Stimulated activated CD4-positive, alpha-beta T cell treated with anti-CD3 and anti-CD28 coated beads, Interleukin-1b, Interleukin-23, amount 100 ng/mL, for 4 hours (primary cell): ENCODE measurements at regions not wholly inside any gene's neighbourhood (a gene's known extent, or its start where the extent isn't known, plus 50 kb on each side); places are given as distances from the start of the nearest gene placed in this dataset.
"Not testable (repeated sequence)": the region's sequence is repeated elsewhere in the genome, so short reads cannot be mapped to it uniquely, and the experiment has no call there.

Experiments used
- DNase-seq, 2 donors: peaks; one replicate each; pipeline ENCODE4 v3.0.0-alpha.2; 2020; ENCODE audit warnings: low read depth in 2 of 2

GRCh38 chr2:19100570-19100969, 257.9 kb downstream of the OSR1 start:
- no peak for DNase-seq

GRCh38 chr2:19099181-19099580, 259.2 kb downstream of the OSR1 start:
- DNase-seq = no peak

GRCh38 chr2:19098467-19099160, 259.8 kb downstream of the OSR1 start:
- DNase-seq = no peak

- DNase-seq = not testable (repeated sequence)
Observed at GRCh38 chr2:19089476-19089875, 268.9 kb downstream of the OSR1 start.

GRCh38 chr2:19086231-19086651, 272.2 kb downstream of the OSR1 start:
- DNase-seq = no peak

GRCh38 chr2:19078709-19079108, 279.7 kb downstream of the OSR1 start:
- DNase-seq = no peak

GRCh38 chr2:19073522-19073921, 284.9 kb downstream of the OSR1 start:
- DNase-seq = no peak

- no peak for DNase-seq
Observed at GRCh38 chr2:19072161-19072560, 286.3 kb downstream of the OSR1 start.

- DNase-seq = no peak
Observed at GRCh38 chr2:19070886-19071285, 287.5 kb downstream of the OSR1 start.

- DNase-seq = no peak
Observed at GRCh38 chr2:19068206-19068605, 290.2 kb downstream of the OSR1 start.

- DNase-seq = no peak
Observed at GRCh38 chr2:19062370-19062769, 296.1 kb downstream of the OSR1 start.

- no peak for DNase-seq
Observed at GRCh38 chr2:19059076-19059475, 299.3 kb downstream of the OSR1 start.

GRCh38 chr2:19051203-19051831, 307.1 kb downstream of the OSR1 start:
- no peak for DNase-seq

GRCh38 chr2:19050354-19050753, 308.1 kb downstream of the OSR1 start:
- DNase-seq = no peak

GRCh38 chr2:19048593-19049266, 309.7 kb downstream of the OSR1 start:
- no peak for DNase-seq

- no peak for DNase-seq
Observed at GRCh38 chr2:19046986-19047780, 311.2 kb downstream of the OSR1 start.

- DNase-seq = no peak
Observed at GRCh38 chr2:19045151-19045550, 313.3 kb downstream of the OSR1 start.

- DNase-seq = no peak
Observed at GRCh38 chr2:19043893-19044292, 314.5 kb downstream of the OSR1 start.

GRCh38 chr2:19041434-19042041, 316.9 kb downstream of the OSR1 start:
- no peak for DNase-seq

GRCh38 chr2:19038071-19039015, 320.1 kb downstream of the OSR1 start:
- DNase-seq = no peak

GRCh38 chr2:19036091-19036490, 322.3 kb downstream of the OSR1 start:
- DNase-seq = no peak
